ENCODE measurements at regions not wholly inside any gene's neighbourhood (a gene's known extent, or its start where the extent isn't known, plus 50 kb on each side); places are given as distances from the start of the nearest gene placed in this dataset.

GRCh38 chr14:42140001-42140400 is 533.3 kb downstream of the LRFN5 start:
- no peak for DNase-seq (ENCODE audit: low spot score)

GRCh38 chr14:42138406-42138805 is 531.7 kb downstream of the LRFN5 start:
- no peak for DNase-seq (ENCODE audit: low spot score)

GRCh38 chr14:42130815-42131214 is 524.1 kb downstream of the LRFN5 start:
- no peak for DNase-seq (ENCODE audit: low spot score)

GRCh38 chr14:42123526-42123925 is 516.9 kb downstream of the LRFN5 start:
- DNase-seq (ENCODE audit: low spot score), result no peak

GRCh38 chr14:42113358-42114069 is 506.8 kb downstream of the LRFN5 start:
- no peak for DNase-seq (ENCODE audit: low spot score)

GRCh38 chr14:42112108-42112507 is 505.4 kb downstream of the LRFN5 start:
- no peak for DNase-seq (ENCODE audit: low spot score)

GRCh38 chr14:42111355-42111754 is 504.7 kb downstream of the LRFN5 start:
- no peak for DNase-seq (ENCODE audit: low spot score)

- DNase-seq (ENCODE audit: low spot score), result no peak
These were observed 503.5 kb downstream of the LRFN5 start for GRCh38 chr14:42110167-42110566.

- DNase-seq (ENCODE audit: low spot score), result no peak
These were observed 488.5 kb downstream of the LRFN5 start for GRCh38 chr14:42095155-42095554.

- DNase-seq (ENCODE audit: low spot score), result no peak
These were observed 483.4 kb downstream of the LRFN5 start for GRCh38 chr14:42090122-42090521.

GRCh38 chr14:42079911-42080310 is 473.2 kb downstream of the LRFN5 start:
- no peak for DNase-seq (ENCODE audit: low spot score)

- no peak for DNase-seq (ENCODE audit: low spot score)
These were observed 471.7 kb downstream of the LRFN5 start for GRCh38 chr14:42078345-42078744.

- DNase-seq (ENCODE audit: low spot score), result no peak
These were observed 463.4 kb downstream of the LRFN5 start for GRCh38 chr14:42070031-42070430.

GRCh38 chr14:42057111-42057510 is 450.4 kb downstream of the LRFN5 start:
- DNase-seq (ENCODE audit: low spot score), result no peak

- no peak for DNase-seq (ENCODE audit: low spot score)
These were observed 440.9 kb downstream of the LRFN5 start for GRCh38 chr14:42047421-42048055.

- no peak for DNase-seq (ENCODE audit: low spot score)
These were observed 438.7 kb downstream of the LRFN5 start for GRCh38 chr14:42045383-42045782.

GRCh38 chr14:42028607-42029006 is 421.9 kb downstream of the LRFN5 start:
- DNase-seq (ENCODE audit: low spot score), result no peak

GRCh38 chr14:42027271-42027670 is 420.6 kb downstream of the LRFN5 start:
- no peak for DNase-seq (ENCODE audit: low spot score)

GRCh38 chr14:42023452-42023851 is 416.8 kb downstream of the LRFN5 start:
- no peak for DNase-seq (ENCODE audit: low spot score)

GRCh38 chr14:42014301-42014700 is 407.6 kb downstream of the LRFN5 start:
- DNase-seq (ENCODE audit: low spot score), result no peak

GRCh38 chr14:42013559-42013958 is 406.9 kb downstream of the LRFN5 start:
- DNase-seq (ENCODE audit: low spot score), result no peak

- no peak for DNase-seq (ENCODE audit: low spot score)
These were observed 406.5 kb downstream of the LRFN5 start for GRCh38 chr14:42013153-42013552.

GRCh38 chr14:42011221-42011620 is 404.5 kb downstream of the LRFN5 start:
- no peak for DNase-seq (ENCODE audit: low spot score)

GRCh38 chr14:42004321-42004720 is 397.6 kb downstream of the LRFN5 start:
- DNase-seq (ENCODE audit: low spot score), result no peak
